Peyer's patch (tissue), 4 donors: ENCODE measurements at regions not wholly inside any gene's neighbourhood (a gene's known extent, or its start where the extent isn't known, plus 50 kb on each side); places are given as distances from the start of the nearest gene placed in this dataset.

ENCODE experiments used
- DNase-seq, 3 donors: peaks; one replicate each; pipeline ENCODE4 v3.0.0-alpha.2; 2017 to 2019
- H3K27ac ChIP-seq, 4 donors: fragments of 200-600 bp; sonication (generic); one replicate each; pipeline ENCODE4 v1.5.1; 2016 to 2019
- H3K27me3 ChIP-seq, 2 donors: fragments of 200-600 bp; sonication (generic); one replicate each; pipeline ENCODE4 v1.5.1; 2019
- H3K36me3 ChIP-seq, 3 donors: fragments of 200-600 bp; sonication (generic); one replicate each; pipeline ENCODE4 v1.5.1; 2016 to 2019
- H3K4me1 ChIP-seq, 4 donors: fragments of 200-600 bp; sonication (generic); one replicate each; pipeline ENCODE4 v1.5.1; 2016 to 2019
- H3K4me3 ChIP-seq, 4 donors: fragments of 200-600 bp; sonication (generic); 1 replicate in 3 of 4; 2 replicates in 1 of 4; pipeline ENCODE4 v1.5.1; 2016 to 2019; ENCODE audit warnings: mild to moderate bottlenecking in 1 of 4
- H3K9me3 ChIP-seq, 4 donors: fragments of 200-600 bp; sonication (generic); one replicate each; pipeline ENCODE4 v1.5.1; 2016 to 2019; ENCODE audit warnings: mild to moderate bottlenecking in 1 of 4
- POLR2A ChIP-seq, 2 donors: fragments of 450-650 bp; IDR thresholded peaks; one replicate each; pipeline ENCODE4 v1.5.1; 2017; ENCODE audit warnings: antibody characterized with exemption in 2 of 2, mild to moderate bottlenecking in 2 of 2, moderate library complexity in 2 of 2
- TF ChIP-seq, protein P1 (sequence below), 6 experiments: fragments of 450-650 bp in 4 of 6; fragments of 200-600 bp in 2 of 6; sonication (generic) in 1 of 6; IDR thresholded peaks; one replicate each; pipeline ENCODE4 v1.5.1; 2017 to 2019; ENCODE audit warnings: antibody characterized with exemption in 6 of 6, mild to moderate bottlenecking in 3 of 6, moderate library complexity in 1 of 6

DNA sequence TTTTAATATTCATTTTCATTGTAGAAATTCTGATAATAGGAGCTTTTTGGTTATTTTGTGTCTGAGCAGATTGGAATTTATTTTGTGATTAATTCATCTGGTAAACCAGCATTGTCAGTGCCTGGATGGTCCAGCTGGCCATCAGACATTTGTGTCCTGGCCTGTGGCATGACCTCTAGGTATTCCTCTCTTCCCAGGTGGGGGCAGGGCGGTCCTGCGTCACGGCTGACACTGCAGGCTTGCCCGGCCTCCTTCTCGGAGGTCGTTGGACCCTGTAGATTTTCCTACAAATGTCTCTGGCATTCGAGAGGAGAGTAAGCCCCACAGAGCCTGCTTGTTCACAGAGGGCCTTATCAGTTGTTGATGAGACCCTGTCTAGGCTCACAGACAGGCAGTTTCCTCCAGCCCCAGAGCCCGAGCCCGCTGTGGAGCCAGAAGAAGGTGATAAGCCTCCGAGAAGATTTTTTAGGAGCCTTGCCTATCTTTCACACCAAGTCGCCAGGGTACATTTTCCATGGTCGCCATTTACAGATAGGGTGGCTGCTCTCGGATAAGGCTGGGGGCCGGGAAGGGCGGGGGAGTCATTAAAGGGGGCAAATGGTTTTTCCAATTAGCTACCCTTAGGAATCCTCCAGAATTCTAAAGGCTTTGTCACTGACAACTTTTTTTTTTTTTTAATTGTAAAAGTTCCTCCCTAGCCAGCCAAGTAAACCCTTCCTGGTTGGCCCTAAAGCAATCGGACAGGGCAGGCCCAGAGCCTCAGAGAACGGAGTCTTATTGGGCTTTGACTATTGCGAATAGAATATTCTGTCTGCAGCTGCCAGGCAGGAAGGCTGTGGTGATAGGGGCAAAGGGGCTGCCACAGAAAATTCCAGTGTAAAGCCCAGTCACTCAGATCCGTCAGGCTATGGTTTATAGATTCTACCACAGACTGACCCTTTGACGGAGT is 78.1 kb upstream of the TBX20 start:
- H3K4me3 ChIP-seq = no peak overlapping the region
- no peaks in the 10 kb centered on the region for H3K9me3 ChIP-seq
- TF ChIP-seq, protein P1, sequence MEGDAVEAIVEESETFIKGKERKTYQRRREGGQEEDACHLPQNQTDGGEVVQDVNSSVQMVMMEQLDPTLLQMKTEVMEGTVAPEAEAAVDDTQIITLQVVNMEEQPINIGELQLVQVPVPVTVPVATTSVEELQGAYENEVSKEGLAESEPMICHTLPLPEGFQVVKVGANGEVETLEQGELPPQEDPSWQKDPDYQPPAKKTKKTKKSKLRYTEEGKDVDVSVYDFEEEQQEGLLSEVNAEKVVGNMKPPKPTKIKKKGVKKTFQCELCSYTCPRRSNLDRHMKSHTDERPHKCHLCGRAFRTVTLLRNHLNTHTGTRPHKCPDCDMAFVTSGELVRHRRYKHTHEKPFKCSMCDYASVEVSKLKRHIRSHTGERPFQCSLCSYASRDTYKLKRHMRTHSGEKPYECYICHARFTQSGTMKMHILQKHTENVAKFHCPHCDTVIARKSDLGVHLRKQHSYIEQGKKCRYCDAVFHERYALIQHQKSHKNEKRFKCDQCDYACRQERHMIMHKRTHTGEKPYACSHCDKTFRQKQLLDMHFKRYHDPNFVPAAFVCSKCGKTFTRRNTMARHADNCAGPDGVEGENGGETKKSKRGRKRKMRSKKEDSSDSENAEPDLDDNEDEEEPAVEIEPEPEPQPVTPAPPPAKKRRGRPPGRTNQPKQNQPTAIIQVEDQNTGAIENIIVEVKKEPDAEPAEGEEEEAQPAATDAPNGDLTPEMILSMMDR (IDR thresholded peaks at IDR 0.05) = no peak
- no peak for TF ChIP-seq POLR2A (IDR thresholded peaks at IDR 0.05)
- DNase-seq = no peak
- no peaks in the 10 kb centered on the region for H3K4me1 ChIP-seq
- H3K36me3 ChIP-seq = no peaks in the 10 kb centered on the region
- H3K27me3 ChIP-seq = no peaks in the 10 kb centered on the region
- no peak overlapping the region for H3K27ac ChIP-seq

DNA sequence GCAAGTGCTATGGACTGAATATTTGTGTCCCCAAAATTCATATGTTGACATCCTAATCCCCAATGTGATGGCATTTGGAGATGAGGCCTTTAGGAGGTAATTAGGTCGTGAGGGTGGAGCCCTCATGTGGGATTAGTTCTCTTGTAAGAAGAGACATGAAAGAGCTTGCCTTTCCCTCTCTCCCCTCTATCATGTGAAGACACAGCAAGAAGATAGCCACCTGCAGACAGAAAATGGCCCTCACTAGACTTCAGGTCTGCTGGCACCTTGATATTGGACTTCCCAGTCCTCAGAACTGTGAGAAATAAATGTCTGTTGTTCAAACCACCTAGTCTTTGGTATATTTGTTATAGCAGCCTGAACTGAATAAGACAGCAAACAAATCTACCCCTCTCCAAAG is 75.1 kb upstream of the TBX20 start:
- no peak for DNase-seq
- Histone ChIP-seq H3K4me3 (no peak overlapping the region), H3K27ac (no peak overlapping the region), H3K27me3 (no peaks in the 10 kb centered on the region), H3K9me3 (no peaks in the 10 kb centered on the region), H3K36me3 (no peaks in the 10 kb centered on the region), H3K4me1 (no peaks in the 10 kb centered on the region)
- TF ChIP-seq POLR2A (IDR thresholded peaks at IDR 0.05) = no peak
- TF ChIP-seq, protein P1 (IDR thresholded peaks at IDR 0.05) = no peak

DNA sequence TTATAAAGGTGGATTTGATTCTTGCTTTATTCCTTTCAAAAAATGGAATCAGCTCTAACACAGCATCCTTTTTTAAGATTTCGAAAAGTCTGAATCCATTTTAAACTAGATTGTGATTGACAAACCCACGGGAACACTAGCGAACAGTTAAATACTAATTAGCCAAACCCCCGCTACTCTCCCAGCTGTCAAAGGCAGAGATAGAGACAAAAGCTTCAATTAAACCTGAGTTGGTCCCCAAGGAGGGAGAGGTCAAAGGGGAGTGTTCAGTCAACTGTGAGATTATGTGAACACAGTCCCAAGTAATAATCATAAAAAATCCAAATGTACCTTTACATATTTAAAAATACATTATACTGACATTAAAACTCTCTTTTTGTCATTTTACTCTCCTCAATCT is 65.7 kb upstream of the TBX20 start:
- TF ChIP-seq, protein P1 (IDR thresholded peaks at IDR 0.05) = no peak
- TF ChIP-seq POLR2A (IDR thresholded peaks at IDR 0.05) = no peak
- Histone ChIP-seq H3K9me3 (no peaks in the 10 kb centered on the region), H3K36me3 (no peaks in the 10 kb centered on the region), H3K4me1 (no peaks in the 10 kb centered on the region), H3K27ac (no peak overlapping the region), H3K4me3 (no peak overlapping the region), H3K27me3 (no peaks in the 10 kb centered on the region)
- no peak for DNase-seq

DNA sequence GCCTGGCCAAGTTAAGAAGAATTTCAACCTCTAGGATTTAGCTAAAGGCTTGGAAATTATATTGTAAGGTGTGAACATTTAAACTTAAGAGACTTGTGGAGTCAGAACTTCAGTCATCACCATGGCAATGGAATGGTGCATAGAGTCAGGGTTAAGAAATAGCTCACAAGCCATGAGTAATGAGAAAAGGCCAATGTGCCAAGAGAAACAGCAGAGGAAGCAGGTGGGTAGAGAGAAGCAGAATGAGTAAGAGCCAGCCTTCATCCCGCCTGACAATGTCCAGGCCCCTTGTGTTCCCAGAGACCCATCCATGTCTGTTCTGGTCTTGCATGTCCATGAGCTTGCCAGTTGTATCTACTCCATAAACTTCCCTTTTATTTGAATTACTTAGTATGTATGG is 62.6 kb upstream of the TBX20 start:
- no peaks in the 10 kb centered on the region for H3K4me1 ChIP-seq
- H3K4me3 ChIP-seq = no peak overlapping the region
- no peaks in the 10 kb centered on the region for H3K36me3 ChIP-seq
- TF ChIP-seq, protein P1 (IDR thresholded peaks at IDR 0.05) = no peak
- TF ChIP-seq POLR2A (IDR thresholded peaks at IDR 0.05) = no peak
- no peaks in the 10 kb centered on the region for H3K27me3 ChIP-seq
- H3K27ac ChIP-seq = no peak overlapping the region
- H3K9me3 ChIP-seq = no peaks in the 10 kb centered on the region
- no peak for DNase-seq

DNA sequence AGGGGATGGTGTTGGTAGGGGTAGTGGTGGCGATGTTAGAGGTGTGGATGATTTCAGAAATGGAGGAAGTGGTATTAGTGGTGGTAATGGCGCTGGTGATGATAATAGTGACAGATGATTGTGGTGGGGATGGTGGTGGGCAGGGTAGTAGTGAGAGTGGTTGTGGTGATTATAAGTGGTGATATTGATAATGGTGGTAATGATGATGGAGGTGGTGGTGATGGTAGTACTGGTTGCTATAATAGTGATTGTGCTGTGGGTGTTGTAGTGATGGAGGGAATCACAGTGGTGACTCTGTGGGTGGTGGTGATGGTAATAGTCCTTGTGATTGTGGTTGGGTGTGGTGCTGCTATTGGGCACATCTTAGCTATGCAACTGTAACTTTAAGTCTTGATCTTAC is 61.6 kb upstream of the TBX20 start:
- no peak overlapping the region for H3K4me3 ChIP-seq
- no peak overlapping the region for H3K27ac ChIP-seq
- TF ChIP-seq, protein P1 (IDR thresholded peaks at IDR 0.05) = no peak
- no peak for TF ChIP-seq POLR2A (IDR thresholded peaks at IDR 0.05)
- no peaks in the 10 kb centered on the region for H3K36me3 ChIP-seq
- H3K27me3 ChIP-seq = no peaks in the 10 kb centered on the region
- H3K4me1 ChIP-seq = no peaks in the 10 kb centered on the region
- no peak for DNase-seq
- H3K9me3 ChIP-seq = no peaks in the 10 kb centered on the region
